ENCODE measurements at regions not wholly inside any gene's neighbourhood (a gene's known extent, or its start where the extent isn't known, plus 50 kb on each side); places are given as distances from the start of the nearest gene placed in this dataset.

DNA sequence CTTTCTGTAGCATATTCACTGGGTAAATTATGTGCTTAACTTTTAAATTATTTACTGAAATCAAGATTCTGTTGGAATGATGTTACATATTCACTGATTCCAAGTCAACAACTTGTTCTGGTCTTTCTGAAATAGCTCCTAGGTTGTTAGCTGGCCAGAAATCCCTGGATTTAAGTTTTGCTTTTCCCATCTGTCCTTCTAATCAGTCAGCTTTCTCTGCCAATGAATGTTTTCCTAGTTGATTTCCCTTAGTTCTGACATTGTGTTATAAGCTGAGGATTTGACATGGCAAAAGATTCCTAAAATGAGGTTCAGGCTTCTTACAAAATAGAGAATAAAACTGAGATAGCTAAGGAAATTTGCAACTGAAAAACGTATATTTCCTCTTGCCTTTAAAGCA, 1479.6 kb downstream of the MRPL39 start:
- no peak for DNase-seq

GRCh38 chr21:24123785-24124184, 1483.5 kb downstream of the MRPL39 start:
- DNase-seq, result no peak

- no peak for DNase-seq
Observed at GRCh38 chr21:24118738-24119459, 1488.4 kb downstream of the MRPL39 start.

DNA sequence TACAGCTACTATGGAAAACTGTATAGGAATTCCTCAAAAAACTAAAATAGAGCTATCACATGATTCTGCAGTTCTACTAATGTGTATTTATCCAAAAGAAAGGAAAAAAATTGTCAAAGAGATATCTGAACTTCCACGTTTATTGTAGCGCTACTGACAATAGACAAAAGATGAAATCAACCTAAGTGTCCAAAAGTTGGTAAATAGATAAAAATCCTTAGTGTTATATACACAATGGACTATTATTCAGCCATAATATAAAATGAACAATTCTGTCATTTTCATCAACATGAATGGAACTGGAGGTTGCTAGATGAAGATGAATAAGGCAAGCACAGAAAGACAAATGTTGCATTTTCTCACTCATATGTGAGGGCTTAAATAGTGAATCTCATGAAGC, 1492.1 kb downstream of the MRPL39 start:
- DNase-seq, result no peak

DNA sequence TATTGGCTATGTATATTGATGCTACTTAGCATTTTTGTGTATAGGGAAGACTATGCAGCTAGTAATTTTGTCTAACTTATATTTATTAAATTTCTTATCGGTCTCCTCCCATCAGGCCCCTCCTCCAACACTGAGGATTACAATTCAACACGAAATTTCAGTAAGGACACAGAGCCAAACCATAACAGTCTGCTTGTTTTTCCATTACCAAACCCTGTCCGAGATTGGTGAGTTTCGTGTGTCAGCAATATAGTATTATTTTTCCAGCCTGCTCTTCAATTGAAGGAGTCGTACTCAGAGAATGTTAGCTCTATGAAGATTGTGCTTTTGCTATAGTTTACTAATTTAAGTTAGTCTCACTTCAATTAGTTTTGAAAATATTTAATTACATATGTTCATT, 1495.3 kb downstream of the MRPL39 start:
- no peak for DNase-seq

- DNase-seq, result no peak
Observed at GRCh38 chr21:24110846-24111245, 1496.4 kb downstream of the MRPL39 start.

DNA sequence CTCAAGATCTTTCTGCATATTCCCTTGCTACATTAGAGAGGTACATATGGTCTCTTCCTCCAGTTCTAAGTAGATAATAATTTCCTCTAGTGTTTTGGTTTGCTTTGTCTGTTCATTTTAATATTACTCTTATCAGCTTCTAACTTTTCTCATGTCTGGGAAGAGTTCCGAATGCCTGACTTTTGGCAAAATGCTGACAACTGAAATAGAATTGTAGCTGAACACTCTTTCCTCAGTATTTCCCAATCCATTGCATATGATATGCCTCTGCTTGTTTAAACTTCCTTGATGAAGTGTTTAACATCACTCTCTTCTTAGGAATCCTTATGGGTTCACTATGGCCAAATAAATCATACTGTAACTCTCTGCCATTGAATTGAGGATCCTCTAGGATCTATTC, 1510.1 kb downstream of the MRPL39 start:
- DNase-seq, result peak; percentile 12 to 17

- DNase-seq, result no peak
Observed at GRCh38 chr21:24096651-24097050, 1510.6 kb downstream of the MRPL39 start.

DNA sequence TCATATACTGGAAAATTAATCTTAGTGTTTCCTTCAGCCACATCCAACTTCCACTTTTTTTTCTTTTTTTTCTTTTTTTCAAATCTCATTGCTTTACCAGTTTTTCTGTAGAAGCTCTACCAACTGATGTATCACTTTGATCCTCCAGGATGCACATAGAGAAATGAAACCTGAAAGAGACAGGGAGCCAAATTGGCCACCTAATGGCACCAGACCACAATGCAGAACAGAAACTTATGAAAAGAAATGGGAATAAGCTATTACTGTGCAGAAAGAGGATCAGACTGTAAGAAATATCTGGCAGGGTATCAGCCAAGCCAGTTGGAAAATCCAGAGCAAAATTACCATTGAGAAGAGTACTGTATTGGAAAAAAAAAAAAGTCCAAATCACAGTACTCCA, 1514.2 kb downstream of the MRPL39 start:
- no peak for DNase-seq

- DNase-seq, result no peak
Observed at GRCh38 chr21:24076179-24076578, 1531.1 kb downstream of the MRPL39 start.

DNA sequence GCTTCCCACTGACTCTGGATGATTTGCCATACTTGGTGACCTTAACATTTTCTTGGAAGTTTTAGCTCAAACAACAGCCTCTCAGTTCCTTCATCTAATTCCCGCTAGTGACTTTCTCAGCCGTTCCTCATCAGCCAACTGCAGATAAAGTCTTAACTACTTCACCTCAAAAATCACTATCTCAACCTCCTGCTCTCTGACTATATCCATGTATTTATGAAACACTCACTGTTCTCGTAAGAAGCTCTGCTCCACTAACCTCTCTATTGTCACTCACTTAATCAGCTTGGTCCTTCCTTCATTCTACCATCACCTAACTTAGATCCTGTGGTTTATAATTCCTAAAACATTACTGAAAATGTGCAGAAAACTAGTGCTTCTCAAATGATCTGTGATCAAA, 1551.6 kb downstream of the MRPL39 start:
- DNase-seq, result no peak

- no peak for DNase-seq
Observed at GRCh38 chr21:24050231-24050630, 1557.0 kb downstream of the MRPL39 start.

GRCh38 chr21:24046829-24047443, 1560.3 kb downstream of the MRPL39 start:
- DNase-seq, result no peak

DNA sequence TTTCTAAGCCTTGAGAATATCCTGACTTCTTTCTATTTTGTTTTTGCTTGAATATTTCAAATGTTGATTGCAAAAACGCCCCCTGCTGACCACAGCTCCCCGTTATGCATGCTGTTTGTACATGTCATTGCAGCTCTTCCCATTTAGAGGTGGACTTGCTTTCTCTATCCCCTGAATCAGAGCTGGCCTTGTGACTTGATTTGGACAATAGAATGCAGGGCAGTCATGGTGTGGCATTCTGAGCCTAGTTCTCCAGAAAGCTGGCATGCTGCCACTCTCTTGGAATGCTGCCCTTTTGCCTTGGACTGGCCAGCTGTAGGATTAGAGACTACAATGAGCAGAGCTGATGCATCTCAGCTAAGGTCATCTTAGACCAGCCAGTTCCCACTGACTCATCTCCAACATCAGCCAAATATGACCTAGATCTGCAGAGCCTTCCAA, 1561.5 kb downstream of the MRPL39 start:
- peak; percentile 38 to 54 for DNase-seq

DNA sequence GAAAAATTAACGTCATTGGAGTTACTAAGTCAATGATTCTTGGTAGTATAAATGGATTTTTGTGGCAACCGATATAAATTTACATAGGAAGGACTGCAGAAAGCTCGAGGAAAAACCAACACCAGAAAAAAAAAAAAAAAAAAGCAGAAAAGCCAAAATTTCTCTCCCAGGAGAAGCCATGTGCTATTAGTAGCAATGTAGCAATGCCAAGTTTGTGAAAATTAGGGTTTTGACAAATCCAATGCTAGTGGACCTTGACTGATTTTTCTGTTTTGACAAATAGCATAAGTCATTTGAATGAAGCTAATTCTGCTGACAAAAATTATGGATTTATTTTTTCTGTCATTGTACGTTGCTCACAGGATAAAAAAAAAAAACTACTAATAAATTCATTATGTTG, 1561.9 kb downstream of the MRPL39 start:
- no peak for DNase-seq

DNA sequence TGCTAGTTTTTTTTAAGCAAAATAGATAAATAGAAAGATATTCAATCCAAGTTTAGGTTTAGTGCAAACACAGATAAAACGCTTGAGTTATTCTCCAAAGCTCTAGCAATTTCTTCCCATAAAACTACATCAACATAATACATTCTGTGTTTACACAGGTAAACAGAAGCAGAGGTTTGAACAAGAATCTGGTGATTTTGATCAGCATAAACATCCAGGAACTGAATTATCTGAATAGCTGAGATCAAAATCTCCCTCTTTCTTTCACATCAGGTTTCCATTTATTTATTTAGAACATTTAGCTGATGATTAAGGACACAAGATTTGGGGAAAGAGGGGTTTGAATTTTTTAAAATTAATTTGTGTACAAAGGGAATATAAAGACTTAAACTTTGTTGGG, 1564.6 kb downstream of the MRPL39 start:
- no peak for DNase-seq

DNA sequence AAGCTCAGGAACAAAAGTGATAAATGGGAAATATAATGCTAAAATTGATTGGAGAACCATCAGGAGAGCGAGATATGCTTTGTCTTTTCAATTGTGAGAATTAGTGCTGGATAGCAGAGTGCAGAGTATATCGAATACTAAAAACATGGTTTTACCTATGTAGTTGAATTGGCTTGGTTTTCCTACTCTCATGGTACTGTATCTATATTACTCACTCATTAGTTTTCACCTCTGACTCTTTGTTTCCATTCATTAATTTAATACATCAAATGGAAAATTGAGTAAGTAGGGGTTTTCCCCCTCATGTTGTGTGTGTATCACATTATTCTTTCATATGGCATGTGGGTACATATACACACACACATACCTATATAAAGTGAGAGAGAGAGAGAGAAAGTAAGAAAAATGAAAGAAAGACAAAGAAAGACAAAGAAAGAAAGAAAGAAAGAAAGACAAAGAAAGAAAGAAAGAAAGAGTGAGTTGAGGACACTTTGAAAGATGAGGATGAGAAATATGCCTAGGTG, 1574.5 kb downstream of the MRPL39 start:
- no peak for DNase-seq

DNA sequence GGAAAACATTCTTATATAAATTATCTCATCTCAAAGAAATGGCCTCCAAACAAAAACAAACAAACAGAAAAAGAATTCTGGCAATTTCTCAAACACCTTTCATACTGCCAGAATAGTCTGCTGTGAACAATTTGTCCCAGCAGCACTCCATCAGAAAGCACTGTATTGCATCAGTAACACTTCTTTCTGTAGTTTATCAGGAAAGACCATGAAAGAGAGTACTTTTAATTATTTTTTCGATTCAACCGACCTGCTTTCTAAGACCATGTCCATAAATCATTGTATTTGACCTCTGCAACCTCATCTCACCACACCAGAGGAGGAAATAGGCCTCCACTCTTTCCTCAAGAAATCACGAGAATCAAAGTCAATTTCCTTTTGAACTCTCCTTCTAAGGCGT, 1579.9 kb downstream of the MRPL39 start:
- DNase-seq, result peak; percentile 28 to 34

GRCh38 chr21:24025101-24025500, 1582.2 kb downstream of the MRPL39 start:
- DNase-seq, result no peak

DNA sequence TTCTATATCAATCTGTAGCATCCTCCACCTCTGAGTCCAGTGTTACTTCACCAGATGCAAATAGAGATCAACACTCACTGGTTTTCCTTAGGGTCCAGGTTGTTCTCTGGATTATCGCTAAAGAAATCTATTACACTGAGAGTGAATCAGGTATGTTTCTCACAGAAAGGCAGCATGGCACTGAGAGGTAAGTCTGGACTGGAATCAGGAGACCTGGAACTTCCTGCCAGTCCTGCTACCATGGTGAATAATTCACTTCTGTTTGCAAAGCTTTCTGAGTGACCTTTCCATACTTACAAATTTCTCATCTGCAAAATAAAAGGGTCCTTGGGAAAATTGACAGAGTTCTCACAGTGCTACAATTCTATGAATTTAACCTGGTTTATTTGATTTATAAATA, 1583.3 kb downstream of the MRPL39 start:
- no peak for DNase-seq

- DNase-seq, result no peak
Observed at GRCh38 chr21:24023402-24023801, 1583.9 kb downstream of the MRPL39 start.

DNA sequence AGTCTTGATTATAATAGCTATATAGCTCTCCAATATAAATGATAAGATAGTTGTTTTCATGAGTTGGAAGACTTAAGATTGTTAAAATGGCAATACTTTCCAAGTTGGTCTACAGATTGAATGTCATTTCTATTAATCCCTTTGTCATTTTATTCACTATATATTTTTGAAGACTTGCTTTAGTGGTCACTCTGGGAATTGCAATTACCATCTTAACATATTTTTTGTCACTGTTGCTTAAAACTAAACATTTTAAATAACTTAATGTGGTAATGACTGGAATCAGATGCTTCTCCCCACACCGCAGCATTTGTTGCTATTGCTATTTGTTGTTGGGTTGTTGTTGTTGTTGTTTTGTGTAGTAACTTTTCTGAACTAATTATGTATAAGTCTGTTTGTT, 1592.9 kb downstream of the MRPL39 start:
- no peak for DNase-seq

DNA sequence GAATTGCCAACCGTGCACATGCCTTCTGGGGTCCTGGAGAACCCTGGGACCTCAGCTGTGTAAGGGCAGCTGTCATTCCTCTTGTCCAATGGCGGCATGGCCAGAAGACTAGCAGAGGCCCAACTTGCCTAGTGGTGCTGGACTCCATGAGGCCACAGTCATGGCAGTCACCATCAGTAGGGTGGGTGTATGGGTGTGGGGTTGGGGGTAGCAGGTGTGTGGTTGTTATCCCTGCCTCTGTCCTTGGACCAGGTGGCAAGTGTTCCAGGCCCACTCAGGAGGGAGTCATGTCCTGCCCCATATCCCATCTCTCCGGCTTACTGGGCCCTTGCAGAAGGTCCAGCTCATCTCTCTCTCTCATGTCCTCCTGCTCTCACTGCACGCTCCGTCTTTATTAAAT, 1596.2 kb downstream of the MRPL39 start:
- DNase-seq, result no peak

GRCh38 chr21:24007592-24007991, 1599.7 kb downstream of the MRPL39 start:
- DNase-seq, result no peak

Data from right lung (tissue), 2 donors.